IMR-90 (cell line): ENCODE measurements at regions not wholly inside any gene's neighbourhood (a gene's known extent, or its start where the extent isn't known, plus 50 kb on each side); places are given as distances from the start of the nearest gene placed in this dataset.

Experiments
- ATAC-seq: fragments of 200-7000 bp; cut with Tn5 transposase; 2 replicates; pipeline ENCODE4 v1.9.1; 2020; ENCODE audit warnings: low read depth, mild to moderate bottlenecking, moderate library complexity
- BruUV-seq: library from RNA; stranded (reverse); fragments of 400-500 nt; replicated peaks from 2 replicates; lab custom pipeline; 2021; lab: Mats Ljungman, UMichigan
- CTCF ChIA-PET: fragments of 300-600 bp; formaldehyde crosslinking; extraction: SDS; loops from one replicate; lab custom pipeline; 2021; ENCODE audit warnings: antibody characterized with exemption; lab: Yijun Ruan, JAX
- POLR2A ChIA-PET: fragments of 300-600 bp; sonication (Branson Sonifier 250); formaldehyde crosslinking; loops from one replicate; lab custom pipeline; 2022; ENCODE audit warnings: antibody characterized with exemption; ENCODE audit not compliant: unreplicated experiment; lab: Charles Lee
- DNase-seq: peaks from one replicate; pipeline ENCODE4 v3.0.0; 2013
- H2AFZ ChIP-seq: replicated peaks from 2 replicates; pipeline ENCODE3; 2013; ENCODE audit warnings: low read length, mild to moderate bottlenecking; ENCODE audit not compliant: poor library complexity
- H2AK5ac ChIP-seq: 2 replicates; pipeline ENCODE4 v1.6.1; 2013; ENCODE audit warnings: low read depth, low read length, inconsistent platforms
- H2AK9ac ChIP-seq: replicated peaks from 2 replicates; pipeline ENCODE3; 2013; ENCODE audit warnings: mild to moderate bottlenecking, low read depth, low read length, moderate library complexity; ENCODE audit not compliant: poor library complexity
- H2BK120ac ChIP-seq: 2 replicates; pipeline ENCODE4 v1.6.1; 2013; ENCODE audit warnings: low read depth, low read length, inconsistent platforms
- H2BK15ac ChIP-seq: 3 replicates; pipeline ENCODE4 v1.6.1; 2013; ENCODE audit warnings: low read depth, low read length, inconsistent platforms
- H2BK20ac ChIP-seq: 2 replicates; pipeline ENCODE4 v1.6.1; 2013; ENCODE audit warnings: low read depth, mild to moderate bottlenecking, inconsistent platforms, low read length, moderate library complexity
- H2BK5ac ChIP-seq: 2 replicates; pipeline ENCODE4 v1.6.1; 2013; ENCODE audit warnings: mild to moderate bottlenecking, low read depth, low read length, inconsistent platforms; ENCODE audit not compliant: poor library complexity, severe bottlenecking
- H3K14ac ChIP-seq: replicated peaks from 2 replicates; pipeline ENCODE4 v1.6.1; 2013; ENCODE audit warnings: low read depth, low read length, inconsistent platforms
- H3K18ac ChIP-seq: 2 replicates; pipeline ENCODE4 v1.6.1; 2013; ENCODE audit warnings: low read depth, low read length, control low read depth
- H3K23ac ChIP-seq: 2 replicates; pipeline ENCODE4 v1.6.1; 2013; ENCODE audit warnings: low read depth, low read length, inconsistent platforms
- H3K27ac ChIP-seq: 2 replicates; pipeline ENCODE4 v1.5.1; 2013; ENCODE audit warnings: mild to moderate bottlenecking, control low read depth, low read length; ENCODE audit not compliant: insufficient read depth
- H3K27me3 ChIP-seq: 2 replicates; pipeline ENCODE4 v1.6.1; 2013; ENCODE audit warnings: low read length; ENCODE audit not compliant: control insufficient read depth, insufficient read depth
- H3K36me3 ChIP-seq: 2 replicates; pipeline ENCODE4 v1.6.1; 2013; ENCODE audit warnings: low read length, mixed read lengths; ENCODE audit not compliant: control insufficient read depth, insufficient read depth
- H3K4ac ChIP-seq: 2 replicates; pipeline ENCODE4 v1.6.1; 2013; ENCODE audit warnings: low read depth, low read length, inconsistent platforms
- H3K4me1 ChIP-seq: 2 replicates; pipeline ENCODE4 v1.6.1; 2013; ENCODE audit warnings: low read length, mixed read lengths; ENCODE audit not compliant: control insufficient read depth, insufficient read depth
- H3K4me2 ChIP-seq: 2 replicates; pipeline ENCODE4 v1.6.1; 2013; ENCODE audit warnings: low read depth, mild to moderate bottlenecking, control low read depth, low read length, moderate library complexity
- H3K4me3 ChIP-seq: 2 replicates; pipeline ENCODE4 v1.5.1; 2013; ENCODE audit warnings: low read depth, mild to moderate bottlenecking, control low read depth, low read length, moderate library complexity; ENCODE audit not compliant: insufficient read depth
- H3K56ac ChIP-seq: 2 replicates; pipeline ENCODE4 v1.6.1; 2013; ENCODE audit warnings: low read length, inconsistent platforms; ENCODE audit not compliant: insufficient read depth; ENCODE audit errors: extremely low read depth
- H3K79me1 ChIP-seq, 2 experiments: 2 replicates each; pipeline ENCODE4 v1.6.1; 2013; ENCODE audit warnings: low read length in 2 of 2, inconsistent platforms in 1 of 2, low read depth in 1 of 2
- H3K9ac ChIP-seq: 2 replicates; pipeline ENCODE4 v1.6.1; 2013; ENCODE audit warnings: low read depth, low read length, control low read depth
- H3K9me1 ChIP-seq: 2 replicates; pipeline ENCODE4 v1.6.1; 2013; ENCODE audit warnings: low read length, inconsistent platforms; ENCODE audit not compliant: insufficient read depth
- H3K9me3 ChIP-seq: 2 replicates; pipeline ENCODE4 v1.6.1; 2013; ENCODE audit warnings: low read length; ENCODE audit not compliant: control insufficient read depth, insufficient read depth
- H4K20me1 ChIP-seq: 2 replicates; pipeline ENCODE4 v1.6.1; 2013; ENCODE audit warnings: low read length, inconsistent platforms; ENCODE audit not compliant: insufficient read depth
- H4K5ac ChIP-seq: 2 replicates; pipeline ENCODE4 v1.6.1; 2013; ENCODE audit warnings: mild to moderate bottlenecking, low read depth, low read length, control low read depth
- H4K8ac ChIP-seq, 2 experiments: 2 replicates each; pipeline ENCODE4 v1.6.1; 2013; ENCODE audit warnings: low read depth in 2 of 2, low read length in 2 of 2, control low read depth in 1 of 2, inconsistent platforms in 1 of 2
- H4K91ac ChIP-seq: 2 replicates; pipeline ENCODE4 v1.6.1; 2013; ENCODE audit warnings: low read depth, low read length, inconsistent platforms; ENCODE audit not compliant: insufficient read depth
- POLR2A ChIP-seq: IDR thresholded peaks from 2 replicates; pipeline ENCODE4 v1.6.1; 2012; ENCODE audit warnings: mild to moderate bottlenecking, low read depth, low read length
- USF2 ChIP-seq: fragments of 150-350 bp; IDR thresholded peaks from 2 replicates; pipeline ENCODE4 v1.6.1; 2017; ENCODE audit warnings: mild to moderate bottlenecking, antibody characterized with exemption, low read length, low read depth
- WGBS, 2 experiments: methylation state at CpG; one replicate each; pipeline versions ENCODE4 v1.1.5 to v1.1.7; 2013; ENCODE audit warnings: missing lambda C conversion rate in 2 of 2; ENCODE audit not compliant: insufficient read length in 1 of 2; ENCODE audit errors: extremely low coverage in 2 of 2; 5-methylcytosine and 5-hydroxymethylcytosine counted together
- dilution Hi-C: fragments of 300-500 bp; cut with HindIII; formaldehyde crosslinking; loops from one replicate; pipeline ENCODE4 v1.14.3; 2018; ENCODE audit warnings: low sequenced_read_pairs; ENCODE audit not compliant: unreplicated experiment
- in situ Hi-C: fragments of 300-500 bp; cut with MboI; formaldehyde crosslinking; loops from 3 replicates; pipeline ENCODE4 v1.14.3; 2019; ENCODE audit warnings: low sequenced_read_pairs, inconsistent platforms, mixed read lengths
- intact Hi-C: fragments of 100-400 bp; cut with micrococcal nuclease; formaldehyde crosslinking; loops from 2 replicates; pipeline ENCODE4 v1.10.0; 2022

DNA sequence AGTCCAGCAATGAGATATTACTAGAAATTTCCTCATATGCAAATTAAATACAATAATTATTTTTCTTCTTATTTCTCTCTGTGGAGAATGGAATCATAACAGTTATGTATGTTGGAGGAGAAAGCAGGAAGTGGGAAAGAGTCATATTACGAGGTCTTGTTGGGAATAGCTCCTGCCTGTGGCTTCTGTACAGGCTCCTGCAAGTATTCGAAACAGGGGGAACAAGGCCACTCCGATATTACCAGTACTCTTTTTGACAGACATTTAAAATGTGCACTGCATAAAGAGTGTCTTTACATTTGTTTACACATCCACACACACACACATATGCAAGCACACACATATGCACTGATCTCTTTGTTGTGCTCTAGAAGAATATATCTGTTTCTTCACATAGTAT is 812.0 kb upstream of the ZNF608 start:
- Histone ChIP-seq H3K9ac (no peak overlapping the region), H2BK15ac (no peak overlapping the region), H2AFZ (no peak overlapping the region), H4K5ac (no peak overlapping the region), H2AK9ac (no peak overlapping the region), H3K4me1 (peaks cover 4% of the 10 kb centered on the region), H3K4ac (no peak overlapping the region), H3K9me3 (no peaks in the 10 kb centered on the region), H4K8ac (no peak overlapping the region), H3K14ac (no peak overlapping the region), H3K23ac (no peak overlapping the region), H3K18ac (no peak overlapping the region; the same call in 1 of the 2 replicates), H3K4me3 (no peak overlapping the region), H4K20me1 (no peaks in the 10 kb centered on the region), H2BK120ac (no peak overlapping the region), H3K56ac (no peak overlapping the region), H2AK5ac (no peak overlapping the region), H3K4me2 (no peak overlapping the region; the same call in 1 of the 2 replicates), H2BK5ac (no peak overlapping the region), H4K91ac (no peak overlapping the region), H3K27ac (no peak overlapping the region), H2BK20ac (no peak overlapping the region), H3K9me1 (no peaks in the 10 kb centered on the region), H3K36me3 (no peaks in the 10 kb centered on the region), H3K79me1 (no peaks in the 10 kb centered on the region), H3K27me3 (0 out of 2 replicates have a peak, but pooled peaks cover 3% of the 10 kb centered on the region)
- POLR2A ChIA-PET: no interaction called here
- dilution Hi-C loops: no loop called here
- no peak for TF ChIP-seq POLR2A
- TF ChIP-seq USF2: no peak
- WGBS, 2 experiments: no CpG with 5 or more reads among the region's 3 CpGs
- intact Hi-C loops: no loop called here
- in situ Hi-C loops: no loop called here
- CTCF ChIA-PET: interaction anchor here (0.6 kb wide), 1 partner anchor 595 kb away, joined by 4 read pairs; no protein-coding TSS in a partner anchor
- DNase-seq: peak; percentile 33
- no peak for ATAC-seq
- no TSS peak for BruUV-seq
